ENCODE measurements at regions not wholly inside any gene's neighbourhood (a gene's known extent, or its start where the extent isn't known, plus 50 kb on each side); places are given as distances from the start of the nearest gene placed in this dataset.

DNA sequence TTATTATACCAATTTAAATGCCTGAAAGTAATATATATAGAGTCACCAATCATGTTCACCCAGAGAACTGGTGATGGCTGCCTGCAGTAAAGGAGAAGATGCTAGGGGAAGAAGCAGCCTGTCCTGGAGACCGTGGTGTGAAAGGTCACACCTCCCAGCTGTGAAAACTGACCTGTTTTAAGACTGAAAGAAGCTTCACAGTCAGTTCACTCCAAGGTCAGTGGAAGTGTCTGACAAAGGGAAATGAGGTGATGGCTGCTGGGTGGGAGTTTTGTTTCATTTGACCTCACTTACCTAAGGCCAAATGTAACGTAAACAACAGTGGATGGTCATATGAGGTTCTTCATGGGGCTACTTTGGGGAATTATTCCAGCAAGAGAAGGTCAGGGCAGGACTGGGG, 352.1 kb upstream of the GATB start (continued):
- no peak for TF ChIP-seq RELA (IDR thresholded peaks at IDR 0.05; ENCODE audit: borderline replicate concordance, partially characterized antibody)
- no peak for TF ChIP-seq MTA3 (IDR thresholded peaks at IDR 0.05; ENCODE audit: borderline replicate concordance, low read length)
- TF ChIP-seq BRCA1 (IDR thresholded peaks at IDR 0.05; ENCODE audit: low read depth, low read length), result no peak
- TF ChIP-seq MEF2A (IDR thresholded peaks at IDR 0.05; ENCODE audit: insufficient read depth, low read depth, low read length), result no peak
- peak; percentile 74; the same call in 1 of the 2 replicates for TF ChIP-seq NR2F1 (conservative IDR thresholded peaks at IDR 0.05)
- TF ChIP-seq, protein P1, sequence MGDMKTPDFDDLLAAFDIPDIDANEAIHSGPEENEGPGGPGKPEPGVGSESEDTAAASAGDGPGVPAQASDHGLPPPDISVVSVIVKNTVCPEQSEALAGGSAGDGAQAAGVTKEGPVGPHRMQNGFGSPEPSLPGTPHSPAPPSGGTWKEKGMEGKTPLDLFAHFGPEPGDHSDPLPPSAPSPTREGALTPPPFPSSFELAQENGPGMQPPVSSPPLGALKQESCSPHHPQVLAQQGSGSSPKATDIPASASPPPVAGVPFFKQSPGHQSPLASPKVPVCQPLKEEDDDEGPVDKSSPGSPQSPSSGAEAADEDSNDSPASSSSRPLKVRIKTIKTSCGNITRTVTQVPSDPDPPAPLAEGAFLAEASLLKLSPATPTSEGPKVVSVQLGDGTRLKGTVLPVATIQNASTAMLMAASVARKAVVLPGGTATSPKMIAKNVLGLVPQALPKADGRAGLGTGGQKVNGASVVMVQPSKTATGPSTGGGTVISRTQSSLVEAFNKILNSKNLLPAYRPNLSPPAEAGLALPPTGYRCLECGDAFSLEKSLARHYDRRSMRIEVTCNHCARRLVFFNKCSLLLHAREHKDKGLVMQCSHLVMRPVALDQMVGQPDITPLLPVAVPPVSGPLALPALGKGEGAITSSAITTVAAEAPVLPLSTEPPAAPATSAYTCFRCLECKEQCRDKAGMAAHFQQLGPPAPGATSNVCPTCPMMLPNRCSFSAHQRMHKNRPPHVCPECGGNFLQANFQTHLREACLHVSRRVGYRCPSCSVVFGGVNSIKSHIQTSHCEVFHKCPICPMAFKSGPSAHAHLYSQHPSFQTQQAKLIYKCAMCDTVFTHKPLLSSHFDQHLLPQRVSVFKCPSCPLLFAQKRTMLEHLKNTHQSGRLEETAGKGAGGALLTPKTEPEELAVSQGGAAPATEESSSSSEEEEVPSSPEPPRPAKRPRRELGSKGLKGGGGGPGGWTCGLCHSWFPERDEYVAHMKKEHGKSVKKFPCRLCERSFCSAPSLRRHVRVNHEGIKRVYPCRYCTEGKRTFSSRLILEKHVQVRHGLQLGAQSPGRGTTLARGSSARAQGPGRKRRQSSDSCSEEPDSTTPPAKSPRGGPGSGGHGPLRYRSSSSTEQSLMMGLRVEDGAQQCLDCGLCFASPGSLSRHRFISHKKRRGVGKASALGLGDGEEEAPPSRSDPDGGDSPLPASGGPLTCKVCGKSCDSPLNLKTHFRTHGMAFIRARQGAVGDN (IDR thresholded peaks at IDR 0.05), result no peak
- no peak for TF ChIP-seq PAX8 (IDR thresholded peaks at IDR 0.05)
- TF ChIP-seq CREM (IDR thresholded peaks at IDR 0.05; ENCODE audit: low read depth), result 0 out of 2 replicates have a peak, but pooled peaks have one; percentile 24
- no peak for TF ChIP-seq MEF2B (IDR thresholded peaks at IDR 0.05; ENCODE audit: partially characterized antibody, poor library complexity, severe bottlenecking)
- TF ChIP-seq SMARCA5 (IDR thresholded peaks at IDR 0.05), result no peak
- TF ChIP-seq, protein P2, sequence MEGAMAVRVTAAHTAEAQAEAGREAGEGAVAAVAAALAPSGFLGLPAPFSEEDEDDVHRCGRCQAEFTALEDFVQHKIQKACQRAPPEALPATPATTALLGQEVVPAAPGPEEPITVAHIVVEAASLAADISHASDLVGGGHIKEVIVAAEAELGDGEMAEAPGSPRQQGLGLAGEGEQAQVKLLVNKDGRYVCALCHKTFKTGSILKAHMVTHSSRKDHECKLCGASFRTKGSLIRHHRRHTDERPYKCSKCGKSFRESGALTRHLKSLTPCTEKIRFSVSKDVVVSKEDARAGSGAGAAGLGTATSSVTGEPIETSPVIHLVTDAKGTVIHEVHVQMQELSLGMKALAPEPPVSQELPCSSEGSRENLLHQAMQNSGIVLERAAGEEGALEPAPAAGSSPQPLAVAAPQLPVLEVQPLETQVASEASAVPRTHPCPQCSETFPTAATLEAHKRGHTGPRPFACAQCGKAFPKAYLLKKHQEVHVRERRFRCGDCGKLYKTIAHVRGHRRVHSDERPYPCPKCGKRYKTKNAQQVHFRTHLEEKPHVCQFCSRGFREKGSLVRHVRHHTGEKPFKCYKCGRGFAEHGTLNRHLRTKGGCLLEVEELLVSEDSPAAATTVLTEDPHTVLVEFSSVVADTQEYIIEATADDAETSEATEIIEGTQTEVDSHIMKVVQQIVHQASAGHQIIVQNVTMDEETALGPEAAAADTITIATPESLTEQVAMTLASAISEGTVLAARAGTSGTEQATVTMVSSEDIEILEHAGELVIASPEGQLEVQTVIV (IDR thresholded peaks at IDR 0.05; ENCODE audit: borderline replicate concordance, partially characterized antibody), result no peak
- no peak for TF ChIP-seq REST (IDR thresholded peaks at IDR 0.05; ENCODE audit: low read depth, low read length)
- no peak for TF ChIP-seq HDAC6 (IDR thresholded peaks at IDR 0.05; ENCODE audit: unreplicated experiment)
- no peak for TF ChIP-seq TARDBP (IDR thresholded peaks at IDR 0.05; ENCODE audit: borderline replicate concordance)
- TF ChIP-seq, protein P3, sequence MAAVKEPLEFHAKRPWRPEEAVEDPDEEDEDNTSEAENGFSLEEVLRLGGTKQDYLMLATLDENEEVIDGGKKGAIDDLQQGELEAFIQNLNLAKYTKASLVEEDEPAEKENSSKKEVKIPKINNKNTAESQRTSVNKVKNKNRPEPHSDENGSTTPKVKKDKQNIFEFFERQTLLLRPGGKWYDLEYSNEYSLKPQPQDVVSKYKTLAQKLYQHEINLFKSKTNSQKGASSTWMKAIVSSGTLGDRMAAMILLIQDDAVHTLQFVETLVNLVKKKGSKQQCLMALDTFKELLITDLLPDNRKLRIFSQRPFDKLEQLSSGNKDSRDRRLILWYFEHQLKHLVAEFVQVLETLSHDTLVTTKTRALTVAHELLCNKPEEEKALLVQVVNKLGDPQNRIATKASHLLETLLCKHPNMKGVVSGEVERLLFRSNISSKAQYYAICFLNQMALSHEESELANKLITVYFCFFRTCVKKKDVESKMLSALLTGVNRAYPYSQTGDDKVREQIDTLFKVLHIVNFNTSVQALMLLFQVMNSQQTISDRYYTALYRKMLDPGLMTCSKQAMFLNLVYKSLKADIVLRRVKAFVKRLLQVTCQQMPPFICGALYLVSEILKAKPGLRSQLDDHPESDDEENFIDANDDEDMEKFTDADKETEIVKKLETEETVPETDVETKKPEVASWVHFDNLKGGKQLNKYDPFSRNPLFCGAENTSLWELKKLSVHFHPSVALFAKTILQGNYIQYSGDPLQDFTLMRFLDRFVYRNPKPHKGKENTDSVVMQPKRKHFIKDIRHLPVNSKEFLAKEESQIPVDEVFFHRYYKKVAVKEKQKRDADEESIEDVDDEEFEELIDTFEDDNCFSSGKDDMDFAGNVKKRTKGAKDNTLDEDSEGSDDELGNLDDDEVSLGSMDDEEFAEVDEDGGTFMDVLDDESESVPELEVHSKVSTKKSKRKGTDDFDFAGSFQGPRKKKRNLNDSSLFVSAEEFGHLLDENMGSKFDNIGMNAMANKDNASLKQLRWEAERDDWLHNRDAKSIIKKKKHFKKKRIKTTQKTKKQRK (IDR thresholded peaks at IDR 0.05; ENCODE audit: low read depth, low read length), result no peak
- no peak for TF ChIP-seq PAX5 (IDR thresholded peaks at IDR 0.05; ENCODE audit: borderline replicate concordance, low read depth, low read length)
- 0 out of 2 replicates have a peak, but pooled peaks have one; percentile 36 for TF ChIP-seq NR2C1 (IDR thresholded peaks at IDR 0.05)

Measured in GM12878 (cell line).